ENCODE measurements at regions not wholly inside any gene's neighbourhood (a gene's known extent, or its start where the extent isn't known, plus 50 kb on each side); places are given as distances from the start of the nearest gene placed in this dataset.

DNA sequence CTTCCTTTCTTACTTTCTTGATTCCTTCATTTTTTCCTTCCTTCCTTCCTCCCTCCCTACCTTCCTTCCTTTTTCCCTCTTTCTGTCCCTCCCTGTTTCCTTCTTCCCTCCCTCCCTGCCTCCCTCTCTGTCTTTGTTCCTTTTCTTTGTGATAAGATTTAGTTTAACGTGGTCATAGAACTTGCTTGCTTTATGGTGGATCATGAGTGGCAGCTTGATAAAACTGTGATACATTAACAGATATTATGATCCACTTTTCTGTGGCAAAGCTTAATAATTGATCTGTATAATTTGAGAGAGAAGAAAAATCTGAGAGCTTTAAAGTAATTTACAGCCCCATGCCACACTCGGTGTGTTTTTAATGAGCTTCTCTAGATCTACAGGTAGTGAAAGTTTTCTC is 280.5 kb downstream of the RNF144B start:
- no peak for DNase-seq (ENCODE audit: extremely low read depth, low read depth, low spot score)

DNA sequence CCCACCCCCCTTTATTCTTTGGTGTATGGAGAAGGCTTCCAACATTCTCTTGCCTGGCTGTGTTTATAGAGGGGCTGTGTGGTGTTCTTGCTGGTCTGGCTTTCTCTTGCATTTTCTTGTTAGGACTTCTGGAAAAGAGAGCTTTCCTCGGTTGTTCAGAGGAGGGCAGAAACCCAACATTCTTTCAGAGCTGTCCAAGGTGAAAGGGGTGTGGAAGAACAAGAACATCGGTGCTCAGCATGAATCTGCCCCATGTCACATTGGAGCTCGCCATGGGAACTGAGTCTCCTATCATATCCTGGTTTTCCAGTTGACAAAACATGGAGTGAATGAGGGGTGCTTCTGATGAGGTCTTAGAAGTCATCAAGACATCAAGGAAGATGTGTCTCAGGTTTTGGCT is 281.8 kb downstream of the RNF144B start:
- DNase-seq (ENCODE audit: extremely low read depth, low read depth, low spot score): no peak

DNA sequence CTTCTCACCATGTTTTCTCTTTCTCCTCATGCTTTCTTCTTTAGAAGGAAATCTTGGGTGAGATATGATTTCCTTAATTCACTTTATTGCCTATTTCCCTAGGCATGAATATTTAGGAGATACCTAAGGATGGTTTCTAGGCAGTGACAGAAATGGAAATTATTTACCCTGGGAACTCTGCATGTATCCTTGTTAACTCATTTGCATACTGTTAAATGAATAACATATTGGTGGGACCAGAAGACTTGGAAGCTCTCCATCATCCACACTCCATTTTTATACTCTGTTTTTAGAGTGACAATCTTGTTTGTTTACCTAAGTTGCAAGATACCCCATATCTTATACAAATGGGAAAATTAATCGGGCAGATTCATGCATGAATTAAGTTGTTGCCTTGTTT is 285.7 kb downstream of the RNF144B start:
- DNase-seq (ENCODE audit: extremely low read depth, low read depth, low spot score): no peak

DNA sequence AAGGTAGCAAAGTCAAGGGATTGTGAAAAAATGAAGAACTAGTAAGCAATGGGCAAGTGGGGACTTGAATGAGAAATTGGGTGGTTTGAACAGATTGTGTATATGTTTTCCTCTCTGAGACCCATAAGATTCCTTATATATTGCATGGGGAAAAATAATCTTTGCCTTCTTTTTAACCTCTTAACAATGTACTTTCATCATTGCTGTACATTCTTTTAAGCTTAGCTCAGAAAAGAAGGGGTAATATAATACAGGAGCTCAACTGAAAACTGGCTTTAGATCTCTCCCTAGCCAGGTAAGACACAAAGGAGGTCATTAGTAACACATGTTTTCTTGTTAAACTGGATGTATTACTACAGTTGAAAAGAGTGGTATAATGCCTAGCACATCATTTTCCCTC is 287.2 kb downstream of the RNF144B start:
- no peak for DNase-seq (ENCODE audit: extremely low read depth, low read depth, low spot score)

DNA sequence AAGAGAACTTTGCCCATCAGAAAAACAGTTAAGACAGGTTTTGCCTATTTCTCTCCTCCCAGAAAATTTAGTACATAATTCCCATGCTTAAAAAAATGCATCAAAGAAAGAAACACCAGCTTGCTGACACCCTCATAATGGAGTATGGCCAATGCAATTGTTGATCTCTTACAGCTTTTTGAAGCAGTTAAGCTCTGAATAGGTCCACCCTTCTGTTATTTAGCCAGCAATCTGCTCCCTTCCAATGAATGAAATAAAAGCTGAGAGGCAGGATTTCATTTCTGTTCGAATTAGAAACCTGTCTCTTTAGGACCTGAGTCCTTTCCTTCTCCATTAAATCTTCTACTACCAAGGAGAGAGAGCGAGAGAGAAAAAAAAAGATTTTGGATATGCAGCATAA is 288.7 kb downstream of the RNF144B start:
- no peak for DNase-seq (ENCODE audit: extremely low read depth, low read depth, low spot score)

DNA sequence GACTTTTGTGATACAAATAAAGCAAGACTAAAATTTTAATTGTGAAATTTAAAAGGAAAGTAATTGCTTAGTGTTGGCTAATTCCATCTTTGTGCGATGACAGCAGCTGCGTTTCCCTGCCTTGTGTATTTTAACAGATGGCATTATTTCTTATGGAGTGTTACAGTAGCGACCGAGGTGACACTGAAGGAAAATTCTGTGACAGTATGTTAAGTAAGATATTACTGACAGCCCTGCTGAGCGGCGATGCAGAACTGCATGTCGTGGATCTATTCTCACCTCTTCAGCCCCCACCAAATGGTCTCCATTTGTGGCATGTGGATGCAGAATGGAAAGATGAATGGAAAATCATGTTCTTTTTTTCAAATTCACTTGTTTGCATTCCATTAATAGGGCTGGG is 289.4 kb downstream of the RNF144B start:
- DNase-seq (ENCODE audit: extremely low read depth, low read depth, low spot score): no peak

DNA sequence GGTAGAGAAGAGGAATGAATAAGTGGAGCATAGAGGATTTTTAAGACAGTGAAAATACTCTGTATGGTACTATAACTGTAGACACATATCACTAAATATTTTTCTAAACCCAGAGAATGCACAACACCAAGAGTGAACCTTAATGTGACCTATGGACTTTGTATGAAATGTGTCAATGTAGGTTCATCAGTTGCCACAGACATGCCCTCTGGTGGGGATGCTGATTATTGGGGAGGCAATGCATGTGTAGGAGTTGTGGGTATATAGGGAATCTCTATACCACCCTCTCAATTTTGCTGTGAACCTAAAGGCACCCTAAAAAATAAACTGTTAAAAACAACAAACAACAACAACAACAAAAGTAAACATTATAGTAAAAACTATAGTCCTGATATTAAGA is 293.7 kb downstream of the RNF144B start:
- no peak for DNase-seq (ENCODE audit: extremely low read depth, low read depth, low spot score)

DNA sequence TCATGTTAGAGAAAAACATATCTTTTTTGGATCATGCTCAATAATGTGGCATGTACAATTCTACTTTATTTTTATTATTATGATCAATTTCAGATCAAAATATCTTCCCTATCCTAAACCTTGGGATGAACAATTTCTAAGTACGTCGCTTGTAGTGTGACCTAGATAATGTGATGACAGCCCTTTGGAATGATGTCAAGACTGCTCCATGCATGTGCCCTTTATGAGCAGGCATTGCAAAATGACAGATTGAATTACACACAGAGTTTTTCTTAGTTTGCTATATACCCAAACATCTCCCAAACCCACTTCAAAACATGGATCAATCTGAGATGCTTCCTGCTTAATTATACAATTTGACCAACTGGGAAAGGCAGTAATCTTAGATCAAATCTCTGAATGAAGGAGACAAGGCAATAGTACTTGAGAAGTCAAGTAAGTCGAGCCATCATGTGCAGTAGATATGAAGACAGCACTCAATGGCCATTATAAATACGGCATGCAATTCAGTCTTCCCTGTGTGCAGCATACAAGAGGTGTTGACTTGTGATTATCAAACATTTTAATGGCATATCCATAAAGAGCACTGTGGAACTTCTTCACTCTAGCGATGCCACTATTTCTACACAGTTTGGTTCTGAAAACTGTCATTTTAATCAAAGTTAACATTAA is 294.8 kb downstream of the RNF144B start:
- no peak for DNase-seq (ENCODE audit: extremely low read depth, low read depth, low spot score)

DNA sequence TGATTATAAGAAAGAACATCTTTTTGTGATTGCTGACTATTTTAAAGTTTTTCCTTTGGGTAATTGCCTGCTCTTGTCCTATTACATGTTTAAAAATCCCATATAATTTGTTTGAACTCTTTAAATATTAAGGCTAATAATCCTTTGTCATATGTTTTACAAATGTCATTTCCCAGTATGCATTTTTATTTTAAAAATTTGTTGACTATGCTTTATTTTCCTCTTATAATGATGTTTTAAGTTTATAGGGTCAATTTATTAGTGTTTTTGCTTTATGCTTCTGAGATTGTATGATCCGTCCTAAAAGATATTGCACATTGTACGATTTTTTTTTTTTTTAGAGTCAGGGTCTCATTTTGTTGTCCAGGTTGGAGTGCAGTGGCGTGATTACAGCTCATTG is 297.2 kb downstream of the RNF144B start:
- no peak for DNase-seq (ENCODE audit: extremely low read depth, low read depth, low spot score)

DNA sequence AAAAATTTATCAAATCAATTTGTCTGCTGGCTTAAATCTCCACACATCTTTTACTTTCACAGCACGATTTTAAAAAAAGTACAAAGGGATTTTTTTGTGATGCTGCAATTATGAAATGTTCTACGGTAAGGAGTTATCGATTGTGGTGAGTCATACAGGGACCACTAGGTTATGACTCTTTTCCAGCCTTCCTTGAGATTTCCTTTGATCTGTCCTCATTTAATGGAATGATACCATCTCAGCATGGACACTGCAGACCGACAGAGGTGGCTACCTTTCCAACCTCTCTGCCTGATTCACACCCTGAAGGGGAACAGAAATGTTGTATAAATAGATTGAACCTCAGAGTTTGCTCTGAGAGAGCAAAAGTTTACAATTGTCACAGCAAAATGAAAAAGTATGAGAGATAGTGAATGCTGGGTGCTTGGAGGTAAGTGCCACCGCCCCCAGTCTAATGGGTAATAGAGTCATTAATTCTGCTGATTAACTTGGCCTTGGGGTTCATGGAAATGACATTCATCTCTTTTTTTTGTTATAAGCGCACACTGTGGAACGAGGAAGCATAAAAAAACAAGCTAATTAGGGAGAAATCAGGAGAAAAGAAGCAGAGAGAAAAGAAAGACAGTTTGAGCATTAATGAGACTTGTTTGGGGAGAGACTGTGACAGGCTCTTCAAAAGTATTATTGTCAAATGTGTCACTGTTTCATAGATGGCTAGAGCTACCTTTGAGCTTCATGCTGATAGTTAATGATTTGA is 306.0 kb downstream of the RNF144B start:
- DNase-seq (ENCODE audit: extremely low read depth, low read depth, low spot score): no peak

DNA sequence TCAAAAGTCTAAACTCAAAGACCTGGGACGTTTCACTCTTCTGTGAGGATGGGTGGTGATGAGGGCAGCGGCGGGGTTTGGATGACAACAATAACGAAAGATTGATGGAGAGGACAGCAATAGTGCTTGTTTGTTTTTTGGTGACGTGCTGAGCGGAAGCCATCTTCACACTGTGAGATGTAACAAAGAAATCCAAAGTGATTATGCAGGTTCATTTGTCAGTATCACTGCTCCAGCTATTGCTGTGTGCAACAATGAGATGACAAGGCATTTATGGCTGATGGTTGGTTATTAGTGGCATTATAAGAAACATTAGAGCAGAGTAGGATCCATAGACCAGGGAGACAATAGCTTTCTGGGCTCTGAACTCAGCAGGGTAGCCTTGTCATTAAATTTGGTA is 306.7 kb downstream of the RNF144B start:
- no peak for DNase-seq (ENCODE audit: extremely low read depth, low read depth, low spot score)

DNA sequence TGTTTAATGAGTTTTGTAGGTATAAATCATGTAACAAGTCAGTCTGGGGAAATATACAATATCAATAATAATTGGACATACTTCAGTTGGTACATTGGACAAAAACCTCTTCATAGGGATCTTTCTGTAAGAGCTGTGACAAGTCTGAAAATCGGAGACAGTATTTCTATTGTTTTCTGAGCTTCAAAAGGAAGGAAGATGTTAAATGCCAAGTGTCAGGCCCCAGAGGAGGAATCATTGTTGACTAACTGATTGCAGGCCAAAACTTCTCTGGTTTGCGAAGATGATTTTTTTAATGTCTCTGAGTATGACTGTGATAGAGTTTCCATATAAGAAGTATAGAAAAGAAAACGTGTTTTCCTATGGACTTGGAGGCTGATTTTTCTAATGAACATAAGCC is 316.4 kb downstream of the RNF144B start:
- DNase-seq (ENCODE audit: extremely low read depth, low read depth, low spot score): no peak

DNA sequence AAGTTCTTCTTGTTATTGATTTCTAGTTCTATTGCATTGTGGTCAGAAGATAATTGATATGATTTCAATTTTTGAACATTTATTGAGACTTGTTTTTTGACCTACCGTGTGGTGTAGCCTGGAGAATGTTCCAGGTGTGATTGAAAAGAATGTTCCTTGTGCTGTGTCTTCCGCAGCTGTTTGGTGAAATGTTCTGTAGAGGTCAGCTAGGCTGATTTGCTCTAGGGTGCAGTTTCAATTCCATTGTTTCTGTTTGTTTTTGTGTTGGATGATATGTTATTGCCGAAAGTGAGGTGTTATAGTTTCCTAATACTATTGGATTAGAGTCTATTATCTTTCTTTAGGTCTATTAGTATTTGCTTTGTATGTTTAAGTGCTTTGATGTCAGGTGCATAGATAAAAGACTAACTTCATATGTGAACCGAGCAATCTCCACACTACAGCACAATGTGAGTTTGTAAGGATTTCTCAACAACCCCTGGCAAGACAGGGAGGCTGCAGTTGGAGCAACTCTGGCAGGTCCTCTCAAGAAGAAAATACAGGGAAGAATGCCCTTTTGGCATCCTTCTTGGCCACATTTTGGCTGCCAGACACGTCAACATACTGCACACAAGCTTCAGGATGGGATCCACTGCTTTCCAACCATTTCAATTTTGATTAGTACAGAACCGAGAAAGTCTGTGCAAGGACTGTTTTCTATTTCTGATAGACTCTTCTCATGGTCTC is 320.7 kb downstream of the RNF144B start:
- DNase-seq (ENCODE audit: extremely low read depth, low read depth, low spot score): no peak

DNA sequence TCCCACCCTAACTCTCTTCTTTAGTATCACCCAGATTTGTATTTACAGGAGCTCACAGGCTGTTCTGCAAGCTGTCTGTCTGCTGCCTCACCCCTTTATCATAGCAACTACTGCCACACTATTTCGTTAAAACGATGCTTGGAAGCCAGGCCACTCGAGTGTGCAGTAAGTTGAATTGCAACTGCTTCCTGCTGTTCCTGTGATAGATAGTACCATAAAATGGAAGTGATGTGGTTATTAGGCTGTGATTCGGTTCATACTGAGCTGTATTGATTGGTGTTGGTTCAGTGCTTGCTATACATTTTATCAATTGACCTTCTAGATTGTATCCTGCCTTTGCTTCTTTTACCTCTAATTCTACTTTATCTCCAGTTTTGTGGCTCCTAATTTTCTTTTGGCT is 325.4 kb downstream of the RNF144B start:
- DNase-seq (ENCODE audit: extremely low read depth, low read depth, low spot score): no peak

DNA sequence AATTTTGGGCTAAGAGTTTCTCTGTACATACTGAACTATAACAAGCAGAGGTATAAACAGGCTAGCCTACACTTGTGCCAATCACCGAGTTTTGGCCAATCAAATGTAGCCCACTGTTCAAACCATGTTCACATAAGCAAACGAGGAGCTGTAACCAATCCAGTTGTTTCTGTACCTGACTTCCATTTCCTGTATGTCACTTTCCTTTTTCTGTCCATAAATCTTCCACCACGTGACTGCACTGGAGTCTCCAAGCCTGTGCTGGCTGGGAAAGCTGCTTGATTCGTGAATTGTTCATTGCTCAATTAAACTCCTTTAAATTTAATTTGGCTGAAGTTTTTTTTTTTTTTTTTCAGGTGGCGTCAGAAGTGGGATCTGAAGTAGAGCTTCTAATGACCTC is 332.9 kb downstream of the RNF144B start:
- DNase-seq (ENCODE audit: extremely low read depth, low read depth, low spot score): no peak

DNA sequence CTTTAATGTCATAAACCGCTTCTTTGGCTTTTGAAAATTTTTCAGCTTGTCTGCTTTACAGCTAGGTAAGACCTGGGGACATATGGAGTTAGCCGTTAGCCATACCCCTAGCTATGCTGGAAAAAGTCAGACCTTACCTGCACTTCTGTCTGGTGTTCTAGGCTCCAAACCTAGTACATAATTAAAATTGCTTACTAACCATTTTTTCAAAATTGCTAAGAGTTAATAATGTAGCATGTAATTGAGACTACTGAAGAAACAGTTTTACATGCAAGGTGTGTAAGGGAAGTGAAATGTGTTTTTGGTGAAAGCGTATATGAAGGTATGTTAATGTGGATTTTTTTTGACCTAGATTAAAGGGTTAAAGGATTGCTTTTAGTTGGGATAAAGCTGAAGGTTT is 336.9 kb downstream of the RNF144B start:
- no peak for DNase-seq (ENCODE audit: extremely low read depth, low read depth, low spot score)

DNA sequence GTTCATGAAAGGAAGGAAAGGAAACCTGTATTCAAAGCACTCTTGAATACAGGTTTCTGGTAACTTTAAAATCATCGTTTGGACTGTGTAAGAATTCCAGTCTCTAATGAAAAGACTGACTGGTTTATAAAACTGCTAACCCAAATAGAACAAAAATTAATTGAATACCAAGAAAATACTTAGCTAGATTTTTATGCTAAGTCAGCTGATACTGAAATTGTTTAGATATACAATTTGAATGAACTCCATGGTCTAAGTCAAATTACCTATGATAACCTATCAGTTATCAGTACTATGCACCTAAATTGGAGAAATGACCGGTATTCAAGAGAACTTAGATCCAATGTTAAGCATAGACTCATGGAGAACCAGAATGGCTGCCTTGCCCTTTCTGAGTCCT is 338.3 kb downstream of the RNF144B start:
- no peak for DNase-seq (ENCODE audit: extremely low read depth, low read depth, low spot score)

DNA sequence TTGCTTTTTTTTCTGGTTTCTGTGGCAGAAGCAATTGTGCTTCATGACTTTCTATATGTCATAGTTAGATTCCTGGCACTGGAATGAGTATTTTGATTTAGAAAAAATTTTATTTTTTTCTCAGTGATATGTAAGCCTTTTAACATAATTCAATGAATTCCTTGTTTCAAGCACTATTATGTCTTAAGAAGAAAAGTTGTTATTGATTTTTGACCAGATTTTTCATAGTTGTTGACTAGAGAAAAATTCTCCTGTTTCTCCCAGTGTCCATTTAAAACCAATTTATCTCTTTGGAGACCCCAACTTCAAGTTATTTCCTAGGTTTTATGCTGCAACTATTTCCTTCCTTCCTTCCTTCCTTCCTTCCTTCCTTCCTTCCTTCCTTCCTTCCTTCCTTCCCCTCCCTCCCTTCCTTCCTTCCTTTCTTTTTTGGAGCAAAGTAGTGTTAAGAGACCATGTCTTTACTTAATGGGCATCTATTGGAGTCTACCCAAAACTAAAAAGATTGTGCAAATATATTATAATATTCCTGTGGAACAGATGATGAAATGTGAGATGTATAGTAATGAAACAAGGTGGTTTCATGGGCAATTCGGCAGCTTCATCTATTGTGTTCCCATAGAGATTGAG is 346.9 kb downstream of the RNF144B start:
- DNase-seq (ENCODE audit: extremely low read depth, low read depth, low spot score): no peak

DNA sequence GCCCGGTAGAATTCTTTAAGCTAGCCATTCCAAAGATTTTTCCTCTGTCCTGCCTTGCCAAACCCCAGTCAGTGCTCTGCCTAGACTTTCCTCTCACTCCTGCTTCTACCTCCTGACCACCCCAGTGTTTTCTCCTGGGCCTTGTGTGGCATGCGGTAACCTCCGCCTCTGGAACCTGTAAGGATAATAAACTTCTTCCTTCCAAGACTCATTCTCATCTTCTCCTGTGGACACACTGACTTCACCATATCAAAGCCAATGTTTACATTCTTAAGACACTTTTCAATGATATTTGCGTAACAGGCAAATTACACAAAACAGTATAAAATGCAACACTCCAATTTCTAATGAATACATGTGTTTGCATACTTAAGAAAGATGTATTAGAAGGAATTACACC is 354.6 kb downstream of the RNF144B start:
- no peak for DNase-seq (ENCODE audit: extremely low read depth, low read depth, low spot score)

DNA sequence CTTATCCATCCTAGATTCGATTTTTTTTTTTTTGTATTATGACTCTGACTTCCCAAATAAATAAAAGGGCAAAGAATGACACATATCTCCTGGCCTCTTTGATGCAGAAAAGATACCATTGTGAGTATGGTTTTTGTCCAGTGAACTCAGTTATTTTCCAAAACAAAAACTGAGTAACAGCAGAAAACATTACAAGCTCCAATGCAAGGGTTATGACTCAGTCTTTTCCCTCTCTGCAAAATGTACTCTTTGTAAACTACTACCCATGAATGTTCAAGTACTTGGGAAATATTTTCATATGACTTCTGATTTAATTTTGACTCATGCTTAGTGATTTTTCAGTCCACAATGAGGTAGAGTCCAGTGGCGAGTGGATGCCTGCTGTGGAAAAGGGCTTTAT is 355.3 kb downstream of the RNF144B start:
- DNase-seq (ENCODE audit: extremely low read depth, low read depth, low spot score): no peak

DNA sequence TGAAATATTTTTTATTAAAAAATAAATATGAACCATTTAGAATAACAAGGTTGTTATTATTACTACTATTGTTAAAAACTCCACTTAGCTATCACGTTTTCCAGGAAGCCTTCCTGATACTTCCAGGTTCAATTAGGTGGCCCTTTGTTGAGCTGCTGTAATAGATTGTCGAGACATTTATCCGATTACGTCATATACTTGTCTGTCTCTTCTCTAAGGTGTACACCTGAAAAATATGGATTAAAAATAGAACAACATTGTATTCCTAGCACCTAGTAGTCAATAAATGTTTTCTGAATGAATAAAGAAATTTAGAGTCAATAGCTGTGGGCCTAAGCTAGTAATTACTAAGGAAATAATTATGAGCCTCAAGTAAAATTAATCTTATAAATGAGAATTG is 359.6 kb downstream of the RNF144B start:
- DNase-seq (ENCODE audit: extremely low read depth, low read depth, low spot score): no peak

DNA sequence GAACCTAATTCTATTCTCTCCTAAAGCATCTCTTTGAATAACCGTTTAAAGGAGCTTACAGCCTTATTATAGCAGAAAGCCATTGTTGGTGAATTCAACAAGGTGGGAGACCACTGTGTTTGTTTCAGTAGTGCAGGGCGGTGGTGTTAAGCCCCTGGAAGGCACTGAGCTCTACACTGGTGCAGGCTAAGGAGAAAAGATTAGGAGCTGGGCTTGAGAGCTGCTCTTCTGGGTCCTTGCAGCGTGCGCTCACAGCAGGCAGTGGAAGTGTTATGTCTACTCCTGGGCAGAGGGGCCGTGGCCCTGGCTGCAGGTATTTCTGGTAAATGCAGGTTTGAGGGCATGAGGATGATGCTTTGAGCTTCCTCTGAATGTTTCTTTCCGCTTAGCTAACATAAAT is 361.2 kb downstream of the RNF144B start:
- DNase-seq (ENCODE audit: extremely low read depth, low read depth, low spot score): no peak
